Stimulated activated CD4-positive, alpha-beta T cell treated with anti-CD3 and anti-CD28 coated beads, Interleukin-4, amount 100 ng/mL, for 4 hours (primary cell): ENCODE measurements at regions not wholly inside any gene's neighbourhood (a gene's known extent, or its start where the extent isn't known, plus 50 kb on each side); places are given as distances from the start of the nearest gene placed in this dataset.
"Not testable (repeated sequence)": the region's sequence is repeated elsewhere in the genome, so short reads cannot be mapped to it uniquely, and the experiment has no call there.

Source experiments
- DNase-seq, 2 experiments: peaks; one replicate each; pipeline ENCODE4 v3.0.0-alpha.2; 2020

DNA sequence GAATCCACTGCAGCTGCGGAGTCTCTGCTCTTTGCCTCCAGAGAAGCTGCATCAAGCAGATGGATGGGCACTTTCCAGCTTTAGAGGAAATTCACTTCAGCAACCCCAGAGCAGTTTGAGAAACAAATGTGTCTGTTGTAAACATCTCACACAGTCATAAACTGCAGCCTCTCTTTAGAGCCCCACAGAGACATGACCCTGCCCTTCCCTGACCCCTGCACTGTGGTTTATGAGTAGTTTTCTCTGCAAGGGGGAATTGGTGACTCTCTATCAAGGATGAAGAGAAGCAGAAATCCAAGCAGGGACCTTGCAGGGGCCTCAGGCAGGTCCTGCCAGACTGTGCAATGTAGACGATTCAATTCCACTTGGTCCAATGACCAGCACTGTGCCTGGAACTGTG, 160.2 kb downstream of the SH2D4B start:
- no peak for DNase-seq

DNA sequence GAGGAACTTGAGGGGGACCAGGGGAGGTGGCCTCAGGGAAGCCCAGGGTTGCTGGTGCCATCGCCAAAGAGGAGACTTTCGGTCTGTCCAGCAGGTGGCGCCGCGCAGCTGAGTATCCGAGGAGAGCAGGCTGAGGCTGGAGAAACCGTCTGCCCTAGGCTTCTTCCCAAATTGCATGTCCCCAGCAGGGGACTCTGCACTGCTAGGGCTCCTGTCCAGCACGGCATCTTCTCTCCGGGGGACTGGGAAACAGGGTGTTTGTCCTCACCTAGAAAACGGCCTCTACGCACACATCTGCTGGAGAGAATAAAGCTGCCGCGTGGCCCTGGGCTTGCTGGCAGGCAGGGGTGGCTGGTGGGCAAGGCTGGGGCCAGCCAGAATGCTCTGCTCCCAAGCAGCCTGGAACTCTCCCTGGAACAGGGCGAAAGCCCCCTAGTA, 161.9 kb downstream of the SH2D4B start:
- DNase-seq: peak; percentile 46 to 69

DNA sequence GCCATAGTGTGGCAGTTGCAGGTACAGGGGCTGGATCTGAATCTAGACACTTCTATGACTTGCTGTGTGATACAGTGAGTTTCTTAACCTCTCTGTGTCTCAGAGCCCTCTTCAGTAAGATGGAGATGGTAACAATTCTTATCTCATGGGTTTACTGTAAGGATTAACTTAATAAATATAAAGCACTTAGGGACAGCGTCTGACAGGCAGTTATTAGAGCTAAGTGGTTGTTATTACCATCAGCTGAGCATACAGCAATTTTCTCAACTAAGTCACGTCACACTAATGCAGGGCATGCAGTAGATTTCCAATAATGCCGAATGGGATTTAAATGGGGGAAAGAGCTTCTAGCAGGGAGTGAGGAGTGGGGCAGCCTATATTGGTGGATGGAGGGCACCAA, 162.6 kb downstream of the SH2D4B start:
- no peak for DNase-seq

DNA sequence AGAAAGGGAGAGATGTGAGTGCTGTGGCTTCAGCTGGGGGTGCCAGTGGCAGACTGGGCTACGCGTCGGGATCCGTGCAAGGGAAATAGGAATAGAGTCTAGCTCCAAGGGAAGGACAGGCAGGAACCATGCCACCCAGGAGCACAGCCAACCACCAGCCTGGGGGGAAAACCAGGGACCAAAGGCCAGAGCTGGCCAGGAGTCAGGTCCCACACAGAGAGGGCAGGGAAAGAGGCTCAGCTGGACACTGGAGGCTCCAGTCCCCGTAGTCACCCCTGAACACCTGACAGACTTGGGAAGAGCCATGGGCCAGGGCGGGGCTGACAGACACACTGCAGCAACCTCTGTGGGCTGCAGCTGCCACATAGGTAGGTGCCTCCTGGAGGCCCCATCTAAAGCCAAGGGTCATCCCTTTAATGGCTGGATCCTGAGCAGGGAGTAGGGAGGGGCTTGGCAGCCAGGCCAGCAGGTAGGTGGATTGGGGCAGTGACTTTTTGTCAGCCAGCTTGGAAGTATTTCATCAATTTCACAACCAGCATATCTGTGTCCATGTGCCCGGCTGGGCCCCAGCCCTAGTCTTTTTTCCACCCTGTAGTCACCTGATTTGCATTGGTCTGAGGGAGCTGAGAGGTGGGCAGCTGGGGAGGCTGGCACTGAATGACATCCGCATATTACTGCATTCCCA, 163.2 kb downstream of the SH2D4B start:
- no peak for DNase-seq

DNA sequence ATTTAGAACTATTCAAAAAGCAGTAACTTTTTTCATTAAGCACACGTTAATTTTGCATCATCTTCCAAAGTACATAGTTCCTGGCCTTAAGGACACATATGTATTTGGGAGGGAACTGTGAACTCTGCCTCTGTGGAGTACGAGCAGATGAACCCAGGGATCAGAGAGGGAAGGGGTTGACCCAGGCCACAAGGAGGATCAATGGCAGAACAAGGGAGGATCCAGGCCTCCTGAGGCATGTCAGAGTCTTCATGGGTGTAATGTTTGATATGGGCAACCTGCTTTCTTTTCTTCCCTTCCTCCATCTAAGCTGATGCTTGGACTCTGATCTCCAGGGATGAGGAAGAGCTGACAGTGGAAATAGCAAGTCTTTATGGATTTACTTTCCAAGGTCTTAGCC, 164.0 kb downstream of the SH2D4B start:
- DNase-seq: no peak

DNA sequence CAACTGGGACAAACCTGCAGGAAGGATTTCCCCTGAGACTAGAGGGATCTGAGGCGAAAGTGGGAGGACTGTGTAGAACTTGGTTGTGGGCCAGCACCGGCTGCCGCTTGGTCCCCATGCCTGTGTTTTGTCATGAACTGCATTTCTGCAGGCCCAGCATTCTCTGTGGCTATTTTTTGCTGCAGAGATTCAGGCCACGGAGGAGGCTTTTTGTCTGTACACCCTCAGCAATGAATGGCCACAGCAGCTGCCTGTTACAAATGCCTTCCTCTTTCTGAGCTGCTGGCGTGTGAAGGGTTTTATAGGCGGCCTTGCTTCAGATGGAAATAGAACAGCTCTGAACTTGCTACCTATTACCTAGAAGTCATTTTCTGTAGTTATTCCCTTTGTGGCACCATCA, 164.4 kb downstream of the SH2D4B start:
- DNase-seq: no peak

DNA sequence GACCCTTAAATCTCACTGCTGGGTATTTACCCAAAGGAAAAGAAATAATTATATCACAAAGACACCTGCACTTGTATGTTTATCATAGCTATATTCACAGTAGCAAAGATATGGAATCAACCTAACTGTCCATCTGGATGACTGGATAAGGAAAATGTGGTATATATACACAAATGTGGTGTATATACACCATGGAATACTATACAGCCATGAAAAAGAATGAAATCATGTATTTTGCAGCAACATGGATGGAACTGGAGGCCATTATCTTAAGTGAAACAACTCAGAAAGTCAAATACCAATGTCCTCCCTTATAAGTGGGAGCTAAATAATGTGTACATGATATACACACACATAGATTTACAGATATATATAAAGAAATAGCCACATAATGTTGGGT, 168.2 kb downstream of the SH2D4B start:
- DNase-seq: no peak

DNA sequence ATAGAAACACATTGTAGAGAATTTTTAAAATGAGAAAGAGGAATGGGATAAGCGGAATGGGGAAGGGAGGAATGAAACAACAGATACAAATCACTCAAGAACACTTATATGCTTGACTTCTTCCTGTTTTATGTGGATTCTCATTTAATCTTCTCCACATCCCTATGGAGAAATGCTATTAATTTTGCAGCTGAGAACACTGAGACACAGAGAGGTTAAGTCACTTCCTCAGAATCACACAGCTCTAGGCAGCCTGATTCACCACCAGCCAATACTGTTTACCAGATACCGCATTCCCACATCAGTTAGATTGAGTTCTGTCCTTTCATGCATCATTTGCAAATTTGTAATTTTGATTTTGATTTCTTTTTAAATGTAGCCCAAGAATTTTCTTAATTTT, 170.5 kb downstream of the SH2D4B start:
- DNase-seq: no peak

DNA sequence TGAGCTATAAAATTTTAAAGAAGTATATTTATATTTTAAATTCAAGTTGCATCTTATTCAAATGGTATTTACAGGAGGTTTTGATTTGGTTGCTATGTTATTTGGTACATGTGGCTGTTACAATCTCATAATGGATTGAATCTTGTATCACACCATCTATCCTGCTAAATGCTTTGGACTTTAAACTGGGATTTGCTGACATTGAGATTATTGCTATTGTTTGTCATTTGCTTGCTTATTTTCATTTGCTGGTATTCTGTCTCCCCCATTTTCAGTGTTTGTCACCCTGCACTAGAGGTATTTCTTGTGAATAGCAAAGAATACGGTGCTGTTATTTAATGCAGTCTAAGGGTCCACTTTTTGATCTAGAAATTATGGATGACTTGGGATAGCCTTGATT, 171.1 kb downstream of the SH2D4B start:
- no peak for DNase-seq

DNA sequence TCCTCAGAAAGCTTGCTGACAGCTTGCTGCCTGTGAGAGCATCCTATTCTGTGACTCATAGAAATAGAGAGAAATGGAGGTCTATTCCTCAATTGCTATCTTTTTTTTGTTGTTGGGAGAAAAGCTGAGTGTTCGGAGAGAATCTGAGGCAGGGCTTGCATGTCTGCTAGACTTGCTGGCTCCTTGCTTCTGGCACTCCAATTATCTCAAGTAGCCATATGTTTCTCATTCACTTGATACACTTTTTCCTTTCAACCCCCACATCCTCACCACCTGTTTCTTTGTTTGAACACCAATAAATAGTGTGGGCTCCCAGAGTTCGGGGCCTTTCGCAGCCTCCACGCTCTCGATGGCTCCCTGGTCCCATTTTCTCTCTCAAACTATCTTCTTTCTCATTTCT, 172.2 kb downstream of the SH2D4B start:
- DNase-seq: no peak

DNA sequence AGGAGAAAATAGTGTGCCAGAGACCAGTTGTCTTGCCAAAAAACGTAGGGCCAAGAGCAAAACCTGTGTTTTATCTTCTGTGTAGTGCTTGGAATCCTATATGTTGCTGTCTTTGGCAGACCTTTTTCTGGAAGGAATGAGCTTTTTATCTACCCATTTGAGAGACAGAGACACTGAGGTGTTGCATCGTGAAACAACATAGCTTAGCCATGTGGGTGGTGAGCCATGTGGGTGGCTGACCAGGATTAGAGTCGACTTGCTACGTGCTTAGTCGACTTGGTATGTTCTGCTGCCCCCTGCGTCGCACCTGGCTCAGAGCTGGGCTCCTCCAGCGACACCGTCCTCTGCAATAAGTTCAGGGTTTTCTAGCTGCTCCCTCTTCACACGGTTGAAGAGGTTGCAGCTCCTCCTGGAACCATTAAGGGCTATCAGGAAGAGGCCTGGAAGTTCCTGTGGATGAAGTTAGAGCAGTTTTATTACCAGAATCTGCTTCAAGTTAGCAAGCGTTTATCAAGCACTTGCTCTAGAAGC, 175.8 kb downstream of the SH2D4B start:
- DNase-seq: no peak

DNA sequence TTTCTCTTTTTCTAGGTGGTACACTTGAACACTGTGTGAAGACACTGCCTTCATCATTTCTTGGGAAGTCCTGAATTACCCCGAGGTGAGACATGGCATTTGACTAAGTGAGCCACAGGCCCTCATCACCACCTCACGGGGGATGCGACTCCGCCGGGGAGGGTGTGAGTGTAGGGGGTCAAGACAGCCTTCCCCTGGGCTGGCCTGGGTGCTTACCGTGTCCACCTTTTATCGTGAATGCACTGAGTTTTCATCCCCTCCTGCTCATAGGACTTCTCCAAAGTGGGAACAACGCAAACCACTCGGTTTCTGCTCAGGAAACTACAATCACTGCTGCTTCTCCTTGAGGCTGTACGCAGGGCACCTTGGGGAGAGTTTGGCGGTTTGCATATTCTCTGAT, 176.9 kb downstream of the SH2D4B start:
- no peak for DNase-seq

DNA sequence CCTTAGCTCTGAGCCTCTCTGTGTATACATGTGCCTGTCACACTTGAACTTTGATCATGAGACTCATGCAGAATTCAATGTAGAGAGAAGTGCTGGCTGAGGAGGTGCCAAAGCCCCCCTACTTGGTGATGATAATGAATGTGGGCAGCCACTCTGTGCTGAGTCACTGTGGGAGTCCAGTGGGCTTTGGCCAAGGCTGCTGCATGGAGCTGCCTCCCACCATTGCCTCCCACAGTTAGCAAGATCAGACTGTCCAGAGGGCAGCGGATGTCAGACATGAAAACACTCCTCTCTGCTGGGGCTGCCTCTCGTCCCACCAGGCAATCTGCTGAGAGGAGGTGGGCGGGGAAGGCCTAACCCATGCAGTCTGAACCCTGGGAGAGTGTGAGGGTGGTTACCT, 180.3 kb downstream of the SH2D4B start:
- DNase-seq: no peak

DNA sequence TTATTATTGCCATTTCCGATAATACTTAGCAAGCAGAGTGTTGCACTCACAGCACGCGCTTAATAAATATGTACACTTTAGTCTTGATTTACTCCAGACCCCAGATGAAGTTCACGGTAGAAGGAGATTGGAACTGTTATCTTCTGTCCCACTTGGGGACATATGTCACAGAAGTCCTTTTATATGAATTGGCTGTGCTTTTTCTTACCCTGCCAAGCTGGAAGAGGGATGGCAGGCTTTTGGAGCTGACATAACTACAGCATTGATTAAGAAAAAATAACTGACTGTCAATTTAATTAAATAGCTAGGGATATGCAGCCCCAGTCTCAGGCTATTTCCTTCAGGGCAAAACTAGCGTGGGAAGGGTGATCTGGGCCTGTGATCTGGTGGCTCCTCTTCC, 182.2 kb downstream of the SH2D4B start:
- DNase-seq: no peak

DNA sequence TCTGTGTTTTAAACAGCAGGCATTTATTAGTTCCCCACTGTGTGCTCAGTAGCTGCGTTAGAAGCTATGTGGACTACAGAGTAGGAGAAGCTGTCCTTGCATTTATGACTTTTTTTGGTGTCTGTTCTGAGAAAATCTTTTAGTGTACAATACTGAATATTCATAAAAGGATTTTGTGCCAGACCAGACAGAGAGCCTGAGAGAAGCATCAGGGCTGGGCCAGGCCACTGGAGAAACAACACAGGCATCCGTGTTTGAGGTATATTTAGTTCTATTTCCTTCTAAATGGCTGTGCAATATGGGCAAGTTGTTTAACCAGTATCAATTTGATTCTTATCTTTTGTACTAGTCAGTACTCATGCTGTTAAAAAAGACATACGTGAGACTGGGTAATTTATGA, 182.8 kb downstream of the SH2D4B start:
- DNase-seq: no peak

DNA sequence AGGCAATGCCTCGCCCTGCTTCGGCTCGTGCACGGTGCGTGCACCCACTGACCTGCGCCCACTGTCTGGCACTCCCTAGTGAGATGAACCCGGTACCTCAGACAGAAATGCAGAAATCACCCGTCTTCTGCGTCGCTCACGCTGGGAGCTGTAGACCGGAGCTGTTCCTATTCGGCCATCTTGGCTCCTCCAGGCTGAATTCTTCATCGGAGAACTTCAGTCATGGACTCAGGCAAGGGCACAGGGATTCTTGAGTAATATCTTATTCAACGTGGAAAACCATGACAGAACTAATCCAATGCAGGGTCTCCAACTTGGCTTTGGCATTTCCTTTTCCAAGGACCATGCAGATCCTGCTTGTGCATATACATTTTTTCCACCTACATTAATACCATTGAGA, 190.7 kb downstream of the SH2D4B start:
- not testable (repeated sequence) for DNase-seq

DNA sequence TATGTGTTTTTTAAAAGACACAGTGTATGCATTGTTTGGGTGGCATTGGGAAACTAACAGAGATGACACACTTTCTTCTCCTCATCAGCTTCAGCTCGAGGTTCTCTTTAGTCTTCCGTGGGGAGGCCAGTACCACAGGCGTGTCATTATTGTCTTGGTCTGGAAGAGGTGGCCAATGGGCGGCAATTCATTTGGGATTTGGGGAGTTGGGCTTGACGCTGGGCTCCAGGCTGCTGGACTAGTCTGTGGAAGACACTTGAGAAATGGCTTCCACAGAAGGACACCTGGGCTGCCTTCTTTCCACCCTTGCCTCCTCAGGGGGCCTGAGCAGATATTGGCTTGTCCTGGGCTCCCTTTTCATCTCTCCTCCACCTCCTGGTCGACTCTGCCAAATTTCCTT, 192.2 kb downstream of the SH2D4B start:
- no peak for DNase-seq

DNA sequence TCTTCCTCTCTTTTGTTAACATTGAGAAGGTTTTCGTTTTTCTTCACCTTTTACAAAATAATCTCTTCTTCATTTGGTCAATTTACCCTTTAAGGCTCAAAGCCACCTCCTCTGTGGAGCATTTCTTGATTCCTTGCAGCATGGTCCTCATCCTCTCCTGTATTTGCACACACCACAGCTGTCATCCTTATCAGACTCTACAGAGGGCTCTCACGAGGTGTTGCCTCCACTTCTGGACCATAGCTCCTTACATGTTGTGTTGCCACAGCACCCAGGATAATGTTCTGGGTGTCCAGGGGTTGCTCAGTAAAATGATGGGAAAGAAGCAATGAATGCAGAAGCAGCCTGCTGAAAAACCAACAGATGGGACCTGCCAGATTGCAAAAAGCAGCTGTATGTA, 192.8 kb downstream of the SH2D4B start:
- no peak for DNase-seq

DNA sequence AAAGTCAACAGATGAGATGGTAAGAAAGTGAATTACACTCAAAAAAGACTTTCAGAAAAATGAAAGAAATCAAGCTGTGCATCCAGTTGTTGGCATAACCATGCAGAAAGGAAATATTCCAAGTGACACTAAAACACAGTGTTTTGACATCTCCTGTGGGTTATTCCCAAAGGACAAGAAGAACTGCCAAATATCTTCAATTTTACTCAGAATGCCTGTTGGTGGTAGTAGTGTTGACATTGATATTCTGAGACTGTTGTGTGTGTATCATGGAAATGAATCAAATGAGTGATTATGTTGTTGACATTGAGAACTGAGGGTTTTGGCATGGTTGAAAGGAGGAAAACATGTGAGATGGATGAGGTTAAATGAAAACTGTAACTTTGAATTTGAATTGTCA, 196.9 kb downstream of the SH2D4B start:
- no peak for DNase-seq

DNA sequence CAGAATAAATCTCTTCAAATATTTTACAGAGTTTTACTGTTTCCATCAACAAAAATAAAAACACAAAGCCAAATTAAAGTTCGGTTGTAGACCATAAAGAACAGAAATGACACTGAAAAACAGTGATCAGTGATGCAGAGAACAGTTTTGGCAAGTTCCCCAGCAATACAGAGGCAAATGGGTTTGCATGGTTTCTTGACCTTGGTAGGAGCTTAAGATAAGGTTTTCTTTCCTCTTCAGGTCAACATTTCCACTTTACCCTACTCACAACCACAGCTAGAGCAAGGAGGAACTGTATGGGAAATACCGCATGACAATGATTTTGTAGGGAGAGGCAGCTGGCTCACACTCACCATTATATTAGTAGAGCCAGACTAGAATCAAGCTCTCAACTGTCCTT, 199.5 kb downstream of the SH2D4B start:
- no peak for DNase-seq

DNA sequence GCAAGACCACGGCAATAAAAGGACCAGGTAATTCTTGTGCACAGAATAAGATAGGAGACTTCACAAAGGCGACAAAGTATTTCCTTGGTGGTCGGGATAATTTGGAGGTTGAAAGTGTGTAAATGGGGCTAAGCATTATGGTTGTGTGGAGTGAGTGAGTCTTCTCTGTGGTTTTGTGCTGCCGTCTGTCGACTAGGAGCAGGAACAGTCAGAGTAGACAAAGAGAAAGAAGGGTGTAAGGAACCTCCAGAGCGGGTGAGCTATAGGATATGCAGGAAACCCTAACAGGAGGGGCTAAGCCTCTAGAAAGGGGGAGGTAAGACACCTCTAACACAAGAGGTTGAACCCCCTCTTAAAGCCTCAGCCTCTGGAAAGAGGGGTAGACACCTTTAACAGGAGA, 201.6 kb downstream of the SH2D4B start:
- no peak for DNase-seq

DNA sequence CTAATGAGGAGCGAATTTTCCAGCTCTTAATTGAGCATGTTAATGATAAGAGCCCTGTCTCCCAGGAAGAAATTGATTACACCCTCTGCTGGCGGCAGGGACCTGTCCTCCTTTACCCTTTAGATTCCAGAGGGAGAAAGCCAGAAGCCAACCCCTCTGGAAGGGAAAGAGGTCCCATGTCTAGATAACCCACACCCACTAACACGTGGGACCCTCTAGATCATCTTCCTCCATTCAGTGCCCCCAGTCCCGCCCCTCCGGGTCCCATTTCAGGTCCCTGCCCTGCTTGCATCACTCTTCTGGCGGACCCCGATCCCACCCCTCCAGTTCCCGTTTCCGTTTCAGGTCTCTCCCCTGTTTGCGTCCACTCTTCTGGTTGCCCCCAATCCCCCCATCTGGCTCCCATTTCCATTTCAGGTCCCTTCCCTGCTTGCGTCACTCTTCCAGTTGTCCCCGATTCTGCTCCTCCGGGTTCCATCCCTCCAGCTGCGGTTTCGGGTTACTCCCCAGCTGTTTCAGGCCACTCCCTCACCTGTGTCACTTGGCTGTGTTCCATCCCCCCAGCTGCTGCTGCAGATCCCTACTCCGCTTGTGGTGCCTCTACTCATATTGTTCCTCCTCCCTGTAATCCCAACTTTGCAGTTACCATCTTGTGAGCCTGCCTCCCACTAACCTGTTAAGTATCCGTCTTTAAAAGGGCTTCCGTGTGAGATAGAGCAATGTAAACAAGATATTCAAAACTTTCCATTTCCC, 202.4 kb downstream of the SH2D4B start:
- DNase-seq: no peak

DNA sequence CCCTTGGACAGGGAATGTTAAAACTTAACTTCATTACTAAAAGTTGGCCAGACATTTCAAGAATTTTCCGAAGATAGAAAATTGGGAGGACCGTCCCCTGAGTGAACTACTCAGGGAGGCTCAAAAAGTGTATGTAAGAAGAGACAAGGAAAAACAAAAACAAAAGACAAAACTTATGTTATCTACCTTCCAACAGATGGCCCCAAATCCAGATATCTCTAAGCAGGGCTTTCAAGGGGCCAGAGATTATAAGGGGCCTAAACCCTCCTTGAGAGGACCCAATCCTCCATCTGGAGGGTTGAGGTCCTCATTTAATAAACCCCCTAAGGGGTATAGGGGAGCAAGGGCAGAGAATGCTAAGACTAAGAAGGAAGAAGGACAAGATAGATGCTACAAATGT, 203.6 kb downstream of the SH2D4B start:
- no peak for DNase-seq

DNA sequence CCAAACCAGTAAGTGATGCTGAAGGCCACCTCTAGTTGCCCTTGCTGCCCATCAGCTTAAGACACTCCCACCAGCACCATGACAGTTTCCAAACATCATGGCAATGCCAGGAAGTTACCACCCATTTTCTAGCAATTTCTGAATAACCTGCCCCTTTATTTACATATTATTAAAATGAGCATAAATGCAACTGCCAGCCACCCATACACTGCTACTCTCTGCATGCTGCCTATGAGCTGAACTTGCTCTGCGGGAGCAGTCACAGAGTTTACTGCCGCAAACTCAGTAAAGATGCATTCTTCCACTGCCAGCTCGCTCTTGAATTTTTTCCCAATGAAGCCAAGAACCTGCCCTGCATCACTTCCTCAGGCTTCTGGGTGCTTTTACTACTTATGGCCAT, 212.6 kb downstream of the SH2D4B start:
- DNase-seq: no peak

DNA sequence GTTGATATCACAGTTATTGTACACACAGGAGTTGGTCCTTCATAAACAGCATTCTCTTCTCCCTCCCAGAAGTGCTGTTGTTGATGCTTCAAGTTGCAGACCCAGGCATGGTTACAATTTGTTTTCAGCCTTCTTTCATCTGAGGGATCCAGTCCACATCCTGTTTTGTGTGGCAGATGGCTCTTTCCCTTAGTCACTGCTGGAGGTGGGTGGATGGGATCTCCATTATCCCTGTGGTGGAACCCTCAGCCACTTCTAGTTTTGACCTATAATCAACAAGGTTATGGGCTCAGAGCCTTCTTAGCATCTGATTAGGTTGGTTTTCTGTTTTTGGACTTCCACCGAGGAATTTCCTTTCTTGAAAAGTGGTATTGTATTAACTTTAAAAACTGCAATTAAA, 214.2 kb downstream of the SH2D4B start:
- DNase-seq: no peak
